SK-MEL-5 (cell line): ENCODE measurements at regions not wholly inside any gene's neighbourhood (a gene's known extent, or its start where the extent isn't known, plus 50 kb on each side); places are given as distances from the start of the nearest gene placed in this dataset.

Experiments
- DNase-seq: peaks from one replicate; pipeline ENCODE4 v3.0.0-alpha.2; 2016; ENCODE audit warnings: low read depth, low spot score
- in situ Hi-C: cut with HindIII; loops from 2 replicates; pipeline ENCODE4 v1.10.0; 2016; ENCODE audit warnings: low sequenced_read_pairs, high pct_unique_total_duplicates, low pct_unique_long_range_greater_than_20kb

- in situ Hi-C loops, result no loop called here
These were observed 150.6 kb upstream of the ZFHX3 start for GRCh38 chr16:73198481-73198880.

GRCh38 chr16:73197598-73197997 lies 149.7 kb upstream of the ZFHX3 start:
- no peak for DNase-seq
- in situ Hi-C loops, result no loop called here

More at GRCh38 chr16:73198481-73198880, 150.6 kb upstream of the ZFHX3 start:
- DNase-seq, result no peak

GRCh38 chr16:73196670-73197069 lies 148.7 kb upstream of the ZFHX3 start:
- in situ Hi-C loops, result no loop called here
- peak; percentile 86 for DNase-seq

DNA sequence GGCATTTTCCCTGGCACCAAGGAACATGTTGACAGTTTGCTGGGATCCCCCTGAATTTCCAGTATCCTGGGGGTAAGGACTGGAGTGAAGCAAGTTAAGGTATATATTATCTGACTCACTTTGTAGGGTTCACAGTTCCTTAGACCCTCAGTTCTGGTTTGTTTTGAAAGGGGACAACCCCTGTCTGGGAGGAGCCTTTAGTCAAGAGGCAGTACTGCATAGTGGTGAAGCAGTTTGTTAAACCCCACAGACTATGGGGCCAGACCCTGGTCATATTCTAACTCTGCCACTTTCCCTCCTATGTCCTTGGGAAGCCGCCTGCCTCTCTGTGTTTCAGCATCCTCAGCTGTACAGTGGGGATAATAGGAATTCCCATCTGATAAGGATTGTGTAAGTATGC lies 145.5 kb upstream of the ZFHX3 start:
- DNase-seq, result no peak
- in situ Hi-C loops, result no loop called here

GRCh38 chr16:73192232-73192894 lies 144.4 kb upstream of the ZFHX3 start:
- in situ Hi-C loops, result no loop called here
- no peak for DNase-seq

- in situ Hi-C loops, result no loop called here
- no peak for DNase-seq
These were observed 143.7 kb upstream of the ZFHX3 start for GRCh38 chr16:73191660-73192046.

- DNase-seq, result no peak
- in situ Hi-C loops, result no loop called here
These were observed 143.0 kb upstream of the ZFHX3 start for GRCh38 chr16:73190688-73191659.

DNA sequence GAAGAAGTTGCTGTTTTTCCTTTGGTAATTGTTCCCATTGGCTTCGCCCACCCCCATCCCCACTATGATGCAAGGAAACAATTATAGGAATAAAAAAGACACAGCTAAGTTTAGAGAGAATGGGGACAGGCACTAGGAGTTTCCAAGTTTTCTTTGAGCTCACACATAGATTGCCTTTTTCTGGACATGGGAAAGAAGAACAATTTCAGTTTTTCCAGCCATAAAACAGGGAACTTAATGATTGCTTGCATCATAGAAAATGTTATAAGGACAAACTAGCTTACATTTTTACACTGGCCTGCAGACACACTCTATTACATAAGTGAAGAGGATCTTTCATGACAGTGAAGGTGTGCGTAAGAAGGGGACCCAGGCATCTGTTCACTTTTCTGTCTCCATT lies 142.3 kb upstream of the ZFHX3 start:
- in situ Hi-C loops, result no loop called here

GRCh38 chr16:73189136-73189535 lies 141.2 kb upstream of the ZFHX3 start:
- in situ Hi-C loops, result no loop called here
- no peak for DNase-seq

More for the DNA sequence above, 142.3 kb upstream of the ZFHX3 start:
- DNase-seq, result no peak

DNA sequence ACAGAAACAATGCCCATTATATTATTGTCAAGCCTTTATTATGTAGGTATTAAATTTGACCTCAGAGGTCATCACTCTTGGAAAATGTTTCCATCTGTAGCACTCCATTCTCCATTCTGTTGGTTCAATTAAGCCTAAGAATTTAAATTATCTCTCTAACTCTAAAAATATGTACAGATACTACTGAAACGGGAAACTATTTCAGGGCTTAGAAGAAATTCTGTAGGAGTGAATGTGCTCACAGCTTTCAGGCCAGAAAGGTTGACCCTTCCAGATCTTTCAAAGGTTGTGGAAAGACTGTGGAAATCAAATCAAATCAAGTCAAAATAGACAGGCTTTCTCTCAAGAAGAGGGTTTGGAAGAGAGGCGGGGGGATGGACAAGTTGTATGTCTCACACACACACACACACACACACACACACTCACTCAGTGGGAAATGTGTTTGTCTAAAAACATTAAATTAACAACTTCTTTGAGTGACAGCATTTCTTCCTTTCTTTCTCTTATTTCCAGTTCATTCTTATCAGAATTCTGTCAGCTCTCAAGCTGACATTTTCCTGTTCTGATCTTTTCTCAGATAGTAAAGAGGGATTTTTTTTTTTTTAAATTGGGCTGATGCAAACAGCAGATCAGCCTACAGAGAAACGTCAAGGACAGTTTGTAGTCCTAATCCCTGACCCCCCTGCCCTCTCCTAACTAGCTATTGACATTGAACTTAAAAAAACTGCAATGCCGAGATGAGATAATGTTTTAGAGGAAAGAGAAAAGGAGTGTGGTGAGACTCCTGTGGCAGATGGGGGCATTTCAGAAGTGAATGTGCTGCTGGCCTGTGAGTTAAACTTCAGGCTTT lies 139.0 kb upstream of the ZFHX3 start:
- in situ Hi-C loops, result no loop called here
- no peak for DNase-seq

- in situ Hi-C loops, result no loop called here
- DNase-seq, result no peak
These were observed 137.8 kb upstream of the ZFHX3 start for GRCh38 chr16:73185737-73186136.

GRCh38 chr16:73183611-73184092 lies 135.7 kb upstream of the ZFHX3 start:
- in situ Hi-C loops, result no loop called here
- no peak for DNase-seq

DNA sequence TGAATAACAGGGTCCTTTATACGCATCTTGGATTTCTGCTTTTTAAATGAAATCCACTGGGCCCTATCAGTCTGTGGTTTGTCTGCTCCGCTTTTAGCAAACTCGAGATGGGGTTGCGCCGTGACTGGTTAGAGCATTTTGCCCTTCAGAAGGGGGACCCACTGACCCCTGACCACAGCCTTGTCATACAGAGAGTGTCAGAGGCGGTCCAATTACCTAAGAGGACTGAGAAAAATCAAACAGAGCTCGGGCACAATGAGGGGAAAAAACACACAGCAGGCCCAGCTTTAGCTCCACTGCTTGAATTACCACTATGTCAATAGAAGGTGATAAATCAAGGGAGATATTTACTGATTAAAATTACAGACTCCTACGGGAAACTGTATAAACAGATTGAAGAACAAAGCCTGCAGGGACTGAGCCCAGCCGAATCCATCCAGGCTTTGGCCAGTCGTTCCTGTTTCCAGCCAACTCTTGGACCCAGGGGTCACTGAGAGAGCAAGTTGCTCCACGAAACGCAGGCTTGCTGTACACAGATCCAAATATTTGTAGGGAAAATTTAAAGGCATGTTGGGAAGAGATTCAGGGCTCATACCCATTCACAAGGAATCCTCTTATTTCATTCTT lies 131.9 kb upstream of the ZFHX3 start:
- DNase-seq, result no peak
- in situ Hi-C loops, result no loop called here

DNA sequence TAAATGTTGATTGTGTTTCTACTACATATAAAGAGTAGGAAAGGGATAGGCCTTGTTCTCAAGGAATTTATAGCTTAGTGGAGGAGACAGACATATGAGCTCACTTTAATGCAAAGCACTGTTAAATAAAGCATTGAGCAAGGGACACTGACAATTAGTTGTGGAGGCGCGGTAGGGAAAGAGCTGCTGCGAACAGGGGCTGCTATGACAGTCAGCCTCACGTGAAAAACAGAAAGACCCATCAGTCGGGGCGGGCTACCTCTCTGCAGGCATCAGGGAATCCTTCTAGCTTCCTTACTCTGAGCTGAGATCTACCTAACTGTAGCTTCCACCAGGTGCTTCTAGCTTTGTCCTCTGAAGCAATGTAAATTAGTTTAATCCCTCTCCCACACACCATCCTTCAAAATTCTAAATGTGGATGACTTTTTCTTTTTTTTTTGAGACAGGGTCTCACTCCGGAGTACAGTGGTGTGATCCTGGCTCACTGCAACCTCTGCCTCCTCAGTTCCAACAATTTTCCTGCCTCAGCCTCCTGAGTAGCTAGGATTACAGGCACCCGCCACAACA lies 129.9 kb upstream of the ZFHX3 start:
- in situ Hi-C loops, result no loop called here
- no peak for DNase-seq

GRCh38 chr16:73176577-73177013 lies 128.7 kb upstream of the ZFHX3 start:
- DNase-seq, result peak; percentile 51
- in situ Hi-C loops, result no loop called here

DNA sequence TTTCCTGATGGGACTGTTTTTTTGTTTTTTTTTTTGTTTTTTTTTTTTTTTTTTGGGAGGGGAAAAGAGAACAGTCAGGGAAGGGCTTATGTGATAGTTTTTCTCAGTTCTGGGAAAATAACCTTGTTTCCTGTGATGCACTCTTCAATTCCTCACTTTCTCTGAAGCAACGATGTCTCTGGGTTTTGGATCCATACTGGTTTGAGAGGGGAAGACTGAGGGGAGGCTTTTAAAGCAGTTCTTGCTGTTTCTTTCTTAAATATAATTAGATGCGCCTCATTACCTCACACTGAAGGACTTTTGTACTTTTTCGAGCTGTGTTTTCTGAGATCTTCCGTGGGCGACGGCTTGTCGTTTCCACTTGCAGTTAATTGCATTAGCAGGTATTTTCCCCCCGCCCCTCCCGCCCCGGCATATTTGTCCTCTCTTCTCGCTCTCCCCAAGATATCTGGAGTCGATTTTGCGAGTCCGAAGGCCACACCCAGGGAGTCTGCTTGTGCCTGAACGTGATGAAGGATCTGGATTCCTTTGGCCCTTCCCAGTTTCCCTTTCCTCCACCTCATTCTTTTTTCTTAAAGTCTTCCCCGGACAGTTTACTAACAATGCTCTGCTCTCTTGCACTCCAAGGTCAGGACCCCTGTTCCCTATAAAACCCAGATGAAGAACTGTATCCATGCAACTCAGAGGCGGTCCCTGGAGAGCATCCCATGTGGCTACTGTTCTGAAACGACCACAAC lies 125.2 kb upstream of the ZFHX3 start:
- DNase-seq, result no peak
- in situ Hi-C loops, result no loop called here
